GM21825 (cell line): ENCODE measurements at regions not wholly inside any gene's neighbourhood (a gene's known extent, or its start where the extent isn't known, plus 50 kb on each side); places are given as distances from the start of the nearest gene placed in this dataset.

Experiments
- ATAC-seq: cut with Tn5 transposase; IDR thresholded peaks from one replicate; pipeline ENCODE4 v1.9.1; 2021; ENCODE audit warnings: mild to moderate bottlenecking, moderate library complexity; ENCODE audit not compliant: unreplicated experiment

DNA sequence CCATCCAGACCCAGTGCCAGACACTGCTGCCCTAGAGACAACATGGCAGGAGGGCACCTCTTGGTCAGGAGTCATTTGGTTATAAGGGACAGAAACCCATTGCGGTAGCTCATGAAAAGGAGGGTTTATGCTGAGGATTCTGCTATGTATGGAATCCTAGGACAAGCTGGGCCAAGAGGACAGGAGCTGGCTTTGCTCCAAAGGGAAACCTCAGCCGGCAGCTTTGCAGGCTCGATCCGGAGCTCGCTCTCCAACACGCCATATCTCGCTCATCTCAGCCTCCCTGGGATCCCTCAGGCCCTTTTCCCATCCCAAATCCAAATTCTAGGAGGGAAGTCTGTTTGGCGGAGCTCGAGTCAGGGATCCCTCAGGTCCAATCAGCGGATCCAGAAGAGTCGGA, 345.7 kb downstream of the GLRX3 start:
- no peak for ATAC-seq

DNA sequence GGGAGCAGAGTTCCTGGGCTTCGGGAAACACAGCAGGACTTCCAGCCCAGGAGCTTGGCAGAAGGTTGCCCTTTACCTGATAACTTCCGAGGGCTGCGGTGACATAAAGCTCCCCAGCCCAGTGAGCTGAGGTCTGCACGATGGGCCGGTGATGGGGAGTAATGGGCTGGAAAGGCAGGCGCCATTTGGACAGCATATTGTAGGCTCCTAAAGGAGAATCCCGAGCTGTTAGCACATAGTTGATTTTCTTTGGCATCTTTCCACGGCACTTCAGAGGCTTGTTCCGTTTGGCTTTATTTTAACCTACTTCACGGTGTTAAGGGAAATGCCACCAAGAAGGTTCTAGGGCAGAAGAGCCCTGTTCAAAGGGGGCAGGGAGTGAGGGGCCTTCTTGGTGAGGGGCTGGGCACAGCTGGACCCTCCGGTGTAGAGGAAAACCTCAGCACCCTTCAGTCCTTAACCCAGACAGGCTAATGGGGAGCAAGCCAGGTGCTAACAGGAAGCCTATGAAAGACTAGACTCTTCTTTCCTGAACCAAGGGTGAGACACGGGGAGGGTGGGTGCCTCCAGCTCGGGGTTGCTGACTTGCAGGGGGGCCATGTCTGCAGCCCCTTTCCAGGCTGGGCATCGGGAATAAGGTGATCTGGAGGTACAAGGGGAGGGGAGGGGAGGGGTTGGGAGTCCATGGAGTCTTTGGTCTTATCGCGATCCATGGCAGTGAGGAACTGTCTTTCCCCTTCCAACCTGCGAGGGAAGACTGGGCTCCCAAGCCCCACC, 347.7 kb downstream of the GLRX3 start:
- ATAC-seq, result no peak

DNA sequence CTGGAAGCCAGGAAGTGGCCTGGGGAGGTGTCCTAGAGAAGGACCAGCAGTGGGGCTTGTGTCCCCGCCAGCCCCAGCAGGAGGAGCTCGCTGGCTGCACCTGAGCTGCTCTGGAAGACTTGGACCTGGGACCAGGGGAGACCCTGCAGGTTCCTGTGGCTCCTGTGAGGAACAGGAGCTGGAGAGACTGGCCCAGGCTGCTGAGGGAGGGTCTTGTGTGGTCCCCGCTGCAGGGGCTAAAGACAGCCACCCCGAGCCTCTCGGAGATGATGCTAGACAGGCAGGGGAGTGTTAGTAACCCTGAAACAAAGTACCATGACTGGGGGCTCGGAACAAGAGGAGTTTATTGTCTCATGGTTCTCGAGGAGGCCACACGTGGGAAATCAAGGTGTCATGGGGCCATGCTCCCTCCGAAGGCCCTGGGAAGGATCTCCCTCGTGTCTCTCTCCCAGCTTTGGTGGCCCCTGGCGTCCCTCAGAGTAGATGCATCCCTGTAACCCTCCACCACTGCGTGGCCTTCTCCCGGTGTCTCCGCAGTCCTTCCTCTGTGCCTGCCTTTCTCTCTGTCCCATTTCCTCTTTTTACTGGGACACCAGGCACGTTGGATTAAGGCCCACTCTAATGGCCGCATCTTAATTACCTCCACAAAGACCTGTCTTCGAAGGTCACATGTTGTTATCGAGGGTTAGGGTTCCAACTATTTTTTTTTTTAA, 348.4 kb downstream of the GLRX3 start:
- ATAC-seq, result no peak

DNA sequence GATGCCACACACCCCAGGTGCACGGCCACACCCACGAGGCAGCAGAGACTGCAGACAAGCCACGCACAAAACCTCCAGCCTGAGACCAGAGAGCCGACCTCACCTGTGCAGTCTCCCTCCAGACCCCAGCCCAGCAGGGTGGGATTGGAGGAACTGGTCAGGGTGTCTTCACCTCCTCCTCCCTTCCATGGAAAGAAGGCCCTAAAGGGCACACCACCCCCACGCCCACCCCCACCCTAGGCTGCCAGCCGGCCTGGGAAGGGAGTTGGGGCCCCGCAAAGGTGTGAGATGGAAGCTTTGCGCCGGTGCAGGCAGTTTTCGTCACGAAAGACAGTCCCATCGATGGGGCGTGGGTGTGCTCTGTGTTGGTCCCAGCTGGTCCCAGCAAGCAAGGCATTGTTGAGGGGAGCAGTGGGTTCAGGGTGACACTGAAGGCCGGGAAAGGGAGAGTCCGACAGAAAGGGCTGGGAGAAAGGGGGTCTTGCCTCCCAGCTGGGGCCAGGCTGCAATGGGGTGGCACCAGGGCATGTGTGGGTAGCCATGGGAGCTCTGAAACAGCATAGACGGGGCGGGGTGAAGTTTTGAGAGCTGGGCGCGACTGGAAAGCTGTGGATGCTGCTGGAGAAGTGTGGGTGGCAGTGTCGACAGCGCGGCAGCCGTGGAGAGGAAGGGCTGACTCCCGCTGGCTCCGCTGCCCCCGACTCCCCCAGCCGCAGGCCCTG, 349.2 kb downstream of the GLRX3 start:
- ATAC-seq, result no peak

DNA sequence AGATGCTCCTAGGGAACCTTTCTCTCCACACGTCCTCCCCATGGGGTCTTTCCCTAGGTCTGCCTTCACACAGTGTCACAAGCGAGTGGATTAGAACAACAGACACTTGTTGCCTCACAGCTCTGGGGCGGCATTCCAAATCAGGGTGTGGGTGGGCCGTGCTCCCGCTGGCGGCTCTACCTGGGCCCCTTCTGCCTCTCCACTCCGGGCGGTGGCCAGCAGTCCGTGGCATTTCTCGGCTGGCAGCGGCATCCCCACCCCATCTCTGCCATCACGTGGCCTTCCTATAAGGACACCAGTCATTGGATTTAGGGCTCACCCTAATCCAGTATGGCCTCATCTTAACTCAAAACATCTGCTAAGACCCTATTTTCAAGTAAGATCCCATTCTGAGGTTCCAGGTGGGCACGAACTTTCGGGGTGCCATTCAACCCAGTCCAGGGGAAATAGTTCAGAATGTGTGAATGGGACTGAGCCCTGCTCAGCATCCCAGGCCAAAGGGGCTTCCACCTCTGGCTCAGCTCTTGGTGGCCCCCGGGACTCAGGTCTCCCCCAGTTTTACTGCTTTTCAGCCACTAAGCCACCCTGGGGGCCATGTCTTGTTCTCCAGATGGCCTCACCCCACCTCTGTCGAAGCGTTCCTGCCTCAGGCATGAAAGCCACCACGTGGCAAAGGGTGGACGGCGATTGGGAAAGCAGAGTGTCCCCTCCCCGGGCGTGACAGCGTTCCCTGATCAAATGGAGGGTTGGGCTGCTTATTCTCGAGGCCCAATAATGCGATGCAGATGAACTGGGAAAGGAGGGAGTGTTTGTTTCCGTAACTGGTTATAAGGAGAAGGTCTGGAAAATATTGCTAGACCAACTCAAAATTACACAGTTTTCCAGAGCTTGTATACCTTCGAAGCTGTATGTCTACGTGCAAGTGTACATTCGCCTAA, 350.0 kb downstream of the GLRX3 start:
- ATAC-seq, result no peak

DNA sequence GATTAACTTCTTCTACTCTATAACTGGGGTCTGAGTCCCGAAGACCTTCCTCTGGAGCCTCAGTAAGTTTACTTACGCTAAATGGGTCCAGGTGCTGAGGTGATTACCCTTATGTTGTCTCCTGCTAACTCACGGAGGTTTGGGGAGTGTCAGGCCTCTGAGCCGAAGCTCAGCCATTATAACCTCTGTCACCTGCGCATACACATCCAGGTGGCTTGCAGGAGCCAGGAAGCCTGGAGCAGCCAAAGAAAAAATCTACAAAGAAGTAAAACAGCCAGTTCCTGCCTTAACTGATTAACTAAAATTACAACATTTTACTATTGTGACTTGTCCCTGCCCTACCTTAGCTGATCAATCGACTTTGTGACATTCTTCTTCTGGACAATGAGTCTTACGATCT, 350.7 kb downstream of the GLRX3 start:
- ATAC-seq, result no peak

DNA sequence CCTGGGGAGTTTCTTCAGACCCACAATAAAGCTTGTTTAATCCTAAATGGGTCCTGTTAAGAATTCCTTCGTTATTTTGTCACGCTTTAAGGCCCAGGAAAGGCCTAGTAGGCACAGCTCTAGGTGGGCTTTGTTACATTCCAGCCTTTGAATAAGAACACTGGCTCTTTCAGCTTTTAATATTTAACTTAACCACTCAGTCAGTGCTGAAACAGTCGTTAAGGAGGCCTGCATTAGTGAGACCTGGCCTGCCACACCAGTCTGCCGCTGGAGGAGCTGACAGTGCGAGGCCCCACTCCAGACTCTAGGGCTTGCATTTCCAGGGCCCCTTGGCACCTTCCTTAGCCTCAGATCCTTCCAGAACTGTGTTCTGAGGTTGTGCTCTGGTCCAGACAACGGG, 351.4 kb downstream of the GLRX3 start:
- no peak for ATAC-seq

DNA sequence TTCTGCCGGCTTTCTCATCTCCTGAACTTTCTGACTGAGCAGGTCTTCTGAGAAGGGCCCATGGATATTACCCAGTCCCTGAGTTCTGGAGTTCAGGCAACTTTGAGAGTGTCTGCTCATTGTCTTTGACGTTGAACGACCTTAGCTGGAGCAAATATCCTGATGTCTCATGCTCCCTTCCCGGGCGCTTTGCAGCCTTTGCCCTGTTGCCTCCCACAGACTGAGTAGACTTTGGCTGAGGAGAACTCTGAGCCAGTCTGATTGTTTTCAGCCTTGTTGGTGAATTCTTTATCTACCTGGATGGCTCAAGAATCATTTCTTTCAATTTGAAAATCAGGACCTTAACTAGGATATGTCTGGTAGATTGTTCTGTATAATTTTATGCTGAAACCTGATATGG, 353.7 kb downstream of the GLRX3 start:
- no peak for ATAC-seq

DNA sequence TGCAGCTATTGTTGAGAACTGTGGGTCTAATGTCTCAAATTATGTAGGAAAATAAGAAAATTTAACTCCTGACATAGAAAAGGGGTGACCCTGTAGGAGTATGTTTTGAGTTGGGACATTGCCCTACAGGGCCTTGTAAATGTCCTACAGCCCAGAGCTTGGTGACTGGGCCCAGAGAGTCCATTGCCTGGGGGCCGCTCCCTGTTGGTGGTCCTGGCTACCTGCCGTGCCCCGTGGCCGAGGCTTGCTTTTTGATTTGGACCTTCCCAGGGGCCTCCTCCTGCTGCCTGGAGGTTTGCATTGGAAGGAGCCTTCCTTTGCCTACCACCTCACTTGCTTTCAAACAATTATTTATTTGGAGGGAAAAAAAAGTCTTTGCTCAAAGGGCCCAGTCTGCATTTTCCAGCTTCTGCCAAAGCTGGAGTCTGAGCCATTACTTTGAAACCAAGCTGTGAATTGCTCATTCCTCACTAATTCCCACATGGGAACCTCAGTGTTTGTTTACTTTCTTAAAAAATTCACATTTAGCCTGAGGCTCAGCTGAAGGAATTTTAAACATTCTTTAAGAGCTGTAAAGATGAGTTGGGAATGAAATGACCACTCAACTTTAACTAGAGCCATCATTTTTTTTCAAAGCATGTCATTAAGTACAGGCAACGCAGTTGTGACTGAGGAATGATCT, 355.0 kb downstream of the GLRX3 start:
- ATAC-seq, result no peak

DNA sequence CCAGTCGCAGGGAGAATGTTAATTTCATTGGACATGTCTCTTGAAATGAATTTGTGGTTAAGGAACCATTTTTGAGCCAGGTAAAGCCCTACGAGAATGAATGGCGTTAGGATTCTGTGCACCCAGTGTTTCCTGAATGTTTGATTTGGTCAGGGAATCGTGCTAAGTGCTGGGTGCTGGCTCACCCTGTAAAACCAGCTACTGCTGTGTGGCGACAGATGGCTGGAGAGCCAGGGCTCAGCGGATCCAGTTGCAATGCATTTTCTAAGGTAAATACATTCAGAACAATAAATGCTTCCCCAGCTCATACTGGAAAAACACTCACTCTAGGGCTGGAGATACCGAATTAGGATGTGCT, 355.5 kb downstream of the GLRX3 start:
- ATAC-seq, result no peak

DNA sequence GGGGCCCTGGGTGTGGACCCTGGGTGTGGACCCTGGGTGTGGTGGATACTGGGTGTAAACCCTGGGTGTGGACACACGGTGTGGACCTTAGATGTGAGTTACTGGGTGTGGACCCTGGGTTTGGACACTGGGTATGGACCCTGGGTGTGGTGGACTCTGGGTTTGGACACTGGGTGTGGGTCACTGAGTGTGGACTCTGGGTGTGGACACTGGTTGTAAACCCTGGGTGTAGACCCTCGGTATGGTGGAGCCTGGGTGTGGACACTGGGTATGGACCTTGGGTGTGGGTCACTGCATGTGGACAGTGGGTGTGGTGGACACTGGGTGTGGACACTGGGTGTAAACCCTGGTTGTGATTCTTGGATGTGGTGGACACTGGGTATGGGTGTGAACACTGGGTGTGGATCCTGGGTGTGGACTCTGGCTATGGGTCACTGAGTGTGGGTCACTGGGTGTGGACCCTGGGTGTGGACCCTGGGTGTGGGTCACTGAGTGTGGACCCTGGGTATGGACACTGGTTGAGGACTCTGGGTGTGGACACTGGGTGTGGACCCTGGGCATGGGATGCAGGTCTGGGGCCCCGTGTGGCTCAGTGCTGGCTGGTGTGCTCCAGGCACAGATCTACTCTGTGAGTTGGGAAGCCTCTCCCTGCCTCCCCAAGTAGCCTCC, 356.2 kb downstream of the GLRX3 start:
- ATAC-seq, result no peak

DNA sequence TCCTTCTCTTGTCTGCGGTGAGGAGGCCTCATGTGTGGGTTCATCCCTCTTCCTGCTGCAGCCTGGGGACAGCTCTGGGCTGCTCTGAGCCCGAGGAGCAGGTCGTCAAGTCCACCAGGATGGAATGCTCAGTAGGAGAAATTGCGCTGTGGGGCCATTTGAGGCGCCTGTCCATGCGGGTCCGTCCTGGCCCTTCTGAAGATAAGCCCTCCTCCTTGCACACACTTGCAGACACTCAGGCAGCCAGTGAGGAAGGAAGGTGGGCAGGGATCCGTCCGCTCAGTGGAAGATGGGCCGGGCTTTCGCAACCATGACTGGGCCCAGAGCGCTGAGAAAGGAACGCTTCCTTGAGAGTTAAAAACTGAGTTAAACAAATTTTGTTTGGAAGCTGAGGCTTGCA, 356.8 kb downstream of the GLRX3 start:
- no peak for ATAC-seq

DNA sequence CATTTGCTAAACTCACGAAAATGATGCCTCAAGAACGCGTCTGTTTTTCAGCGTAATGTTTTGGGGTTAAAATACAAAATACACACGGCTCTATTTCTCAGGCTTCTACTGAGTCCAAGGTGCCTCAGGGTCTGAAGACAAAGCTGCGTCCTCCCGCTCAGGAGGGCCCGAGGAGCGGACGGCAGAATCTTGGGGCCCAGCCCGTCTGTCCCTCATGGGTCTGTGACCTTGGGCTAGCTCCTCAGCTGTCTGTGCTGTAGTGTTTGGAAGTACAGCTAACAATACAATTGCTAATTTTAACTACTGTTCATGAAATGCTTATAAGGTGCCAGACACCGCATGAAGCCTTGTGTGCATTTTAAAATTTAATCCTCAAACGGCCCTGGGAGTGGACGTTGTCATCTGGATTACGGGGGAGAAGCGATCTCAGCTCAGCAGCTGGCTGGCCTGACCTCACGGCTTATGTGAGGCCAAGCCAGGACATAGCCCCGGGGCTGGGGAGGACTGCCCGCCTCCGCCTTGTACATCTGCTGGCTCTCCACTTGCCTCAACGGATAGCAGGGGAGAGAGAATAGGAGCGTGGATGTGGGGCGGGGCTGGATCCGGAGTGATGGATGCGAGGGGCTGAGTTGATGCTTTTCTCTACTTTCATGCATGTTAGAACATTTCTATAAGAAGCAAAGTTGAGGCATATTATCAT, 357.4 kb downstream of the GLRX3 start:
- no peak for ATAC-seq

DNA sequence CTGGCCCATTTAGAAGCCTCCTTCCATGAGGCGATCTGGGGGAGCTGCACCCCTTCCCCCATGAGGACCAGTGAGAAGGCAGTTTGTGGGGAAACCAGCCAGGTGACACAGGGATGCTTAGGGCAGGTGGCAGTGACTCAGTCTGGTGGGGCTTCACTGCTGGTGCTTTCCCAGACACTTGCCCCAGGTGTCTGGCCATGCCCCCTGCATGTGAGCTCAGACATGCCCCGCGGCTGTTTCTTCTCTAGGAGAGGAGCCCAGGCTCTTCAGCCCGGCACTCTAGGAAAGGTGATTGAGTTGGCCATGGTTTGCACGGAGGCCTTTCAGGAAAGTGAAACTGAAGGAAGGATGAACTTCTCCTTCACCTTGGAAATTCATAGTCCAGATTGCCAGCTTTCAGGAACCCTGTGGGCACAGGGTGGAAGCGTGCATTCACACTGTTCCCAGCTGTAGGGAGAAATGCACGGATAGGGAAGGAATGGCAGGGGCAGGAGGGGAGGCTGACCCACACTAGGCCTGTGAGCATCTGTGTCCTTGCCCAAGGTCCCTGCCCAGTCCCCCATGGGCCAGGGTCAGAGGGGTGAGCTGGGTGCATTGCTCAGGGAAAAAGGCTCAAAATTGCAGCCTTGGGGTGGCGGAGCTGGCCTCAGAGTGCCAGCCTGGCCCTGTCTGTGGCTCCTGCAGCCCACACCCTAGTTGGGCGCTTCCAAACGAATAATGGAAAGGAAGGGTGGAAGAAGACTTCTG, 359.1 kb downstream of the GLRX3 start:
- ATAC-seq, result no peak

DNA sequence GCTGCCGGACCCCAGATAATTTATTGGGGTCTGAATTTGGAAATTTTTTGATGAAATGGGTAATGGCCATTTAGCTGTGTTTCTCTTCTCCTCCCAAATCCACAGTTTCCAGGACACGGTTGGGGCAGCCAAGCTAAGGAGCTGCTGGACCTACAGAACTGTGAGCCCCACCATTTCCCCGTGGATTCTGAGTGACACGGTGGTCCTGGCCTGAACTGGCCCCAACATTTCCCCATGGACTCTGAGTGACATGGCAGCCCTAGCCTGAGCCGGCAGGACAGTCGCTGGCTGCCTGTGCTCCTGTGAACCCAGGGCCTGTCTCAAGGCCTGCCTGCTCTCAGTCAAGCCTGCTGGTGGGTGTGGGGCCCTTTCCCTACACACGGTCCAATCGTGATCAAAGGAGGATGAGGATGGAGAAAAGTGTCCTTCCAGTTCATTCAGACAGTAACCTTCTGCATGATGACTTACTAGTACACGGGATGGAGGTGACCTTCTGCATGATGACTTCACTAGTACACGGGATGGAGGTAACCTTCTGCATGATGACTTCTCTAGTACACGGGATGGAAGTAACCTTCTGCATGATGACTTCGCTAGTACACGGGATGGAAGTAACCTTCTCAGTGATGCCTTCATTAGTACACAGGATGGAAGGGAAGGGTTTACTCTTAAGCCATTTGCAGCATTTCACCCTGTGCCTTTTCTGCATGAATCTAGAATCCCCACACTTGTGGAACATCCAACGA, 359.9 kb downstream of the GLRX3 start:
- no peak for ATAC-seq

DNA sequence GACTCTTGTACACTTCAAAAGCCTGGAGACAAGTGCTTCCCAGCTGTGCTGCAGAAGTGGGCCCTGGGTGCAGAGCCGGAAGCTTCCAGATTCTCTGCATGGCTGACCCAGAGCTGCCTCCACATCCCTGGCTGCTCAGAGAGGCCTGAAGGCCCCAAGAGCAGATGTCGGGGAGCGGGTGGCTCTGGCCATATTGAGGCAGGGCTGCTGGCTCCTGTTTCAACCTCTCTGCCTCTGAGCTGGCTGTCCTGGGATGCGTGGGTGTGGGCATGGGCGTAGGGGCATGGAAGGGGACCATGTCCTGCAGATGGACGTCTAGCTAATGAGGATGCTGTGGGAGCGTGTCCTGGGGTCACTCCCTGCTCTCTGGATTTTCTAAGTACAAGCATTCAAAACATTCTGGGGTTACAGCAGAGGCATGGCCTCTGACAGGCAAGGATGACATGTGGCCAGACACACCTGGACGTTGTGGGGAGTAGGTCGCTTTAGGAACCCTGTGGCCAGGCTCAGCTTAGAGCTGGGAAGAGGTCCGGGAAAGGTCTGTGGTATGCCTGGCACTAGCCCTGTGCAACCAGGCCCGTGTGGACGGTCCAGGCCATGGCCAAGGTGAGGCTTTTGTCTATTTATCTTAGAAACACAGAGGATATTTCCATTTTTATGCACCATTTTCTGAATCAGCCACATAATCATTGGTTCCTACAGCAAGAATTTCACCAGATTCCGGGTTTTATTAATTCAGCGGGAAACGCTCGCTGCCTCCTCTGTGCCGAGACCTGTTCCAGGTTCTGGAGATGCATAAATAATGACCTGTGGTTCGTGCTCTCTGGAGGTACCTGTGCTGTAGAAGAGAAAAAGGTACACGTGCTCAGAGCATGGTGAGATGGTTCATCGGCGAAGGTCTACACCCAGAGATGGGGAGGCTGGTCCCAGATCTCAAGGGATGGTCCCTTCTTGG, 361.1 kb downstream of the GLRX3 start:
- ATAC-seq, result no peak

DNA sequence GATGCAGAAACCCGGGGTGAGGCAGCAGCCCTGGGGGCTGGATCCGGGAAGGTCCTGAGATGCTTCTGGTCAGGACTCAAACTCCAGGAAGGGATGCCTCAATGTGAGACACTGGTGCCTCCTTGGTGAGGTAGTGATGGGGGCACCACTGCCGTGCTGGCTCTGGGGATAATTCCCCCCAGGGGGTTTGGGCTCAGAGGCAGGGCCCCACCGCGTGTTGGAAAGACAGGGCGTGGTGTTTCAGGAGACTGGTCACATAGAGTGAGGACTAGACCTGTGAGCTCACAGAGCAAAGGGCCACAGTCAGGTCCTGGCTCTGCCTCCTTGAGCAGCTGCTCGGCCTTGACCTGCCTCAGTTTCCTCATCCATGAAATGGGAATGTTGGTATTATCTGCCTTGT, 361.9 kb downstream of the GLRX3 start:
- ATAC-seq, result no peak
